GM19240 (cell line): ENCODE measurements at regions not wholly inside any gene's neighbourhood (a gene's known extent, or its start where the extent isn't known, plus 50 kb on each side); places are given as distances from the start of the nearest gene placed in this dataset.

Source experiments
- DNase-seq: peaks from one replicate; pipeline ENCODE4 v3.0.0; 2011; ENCODE audit warnings: low spot score; ENCODE audit not compliant: insufficient read length

DNA sequence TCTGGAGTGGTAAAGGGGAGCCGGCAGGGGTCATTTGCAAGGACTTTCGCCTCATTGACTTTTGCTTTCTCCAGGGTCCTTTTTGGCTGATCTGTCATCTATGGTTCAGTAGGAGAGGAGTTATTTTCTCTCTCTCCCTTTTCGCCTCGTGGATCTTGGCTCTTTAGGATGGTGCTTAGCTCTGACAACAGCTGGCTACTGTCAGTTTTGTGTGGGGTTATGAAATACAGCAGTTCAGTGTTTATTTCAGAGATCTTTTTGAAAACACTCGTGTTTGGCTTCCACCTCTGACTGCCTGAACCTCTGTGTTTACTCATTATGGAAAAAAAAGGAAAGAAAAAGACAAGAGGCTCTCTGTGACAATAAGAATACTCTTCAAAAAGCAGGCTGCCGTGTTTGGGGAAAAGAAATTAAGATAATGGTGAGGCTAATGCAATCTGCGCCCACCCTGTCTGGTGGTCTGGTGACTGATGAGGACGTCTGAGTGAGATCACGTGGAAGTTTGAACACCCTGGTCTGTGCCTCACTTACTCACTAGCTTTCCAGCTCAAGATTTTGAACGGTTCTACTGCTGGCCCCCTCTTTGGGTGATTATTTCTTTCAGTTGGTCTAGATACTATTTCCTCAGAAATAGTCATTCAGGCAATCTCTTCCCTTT, 567.7 kb downstream of the CAAP1 start:
- DNase-seq: no peak

DNA sequence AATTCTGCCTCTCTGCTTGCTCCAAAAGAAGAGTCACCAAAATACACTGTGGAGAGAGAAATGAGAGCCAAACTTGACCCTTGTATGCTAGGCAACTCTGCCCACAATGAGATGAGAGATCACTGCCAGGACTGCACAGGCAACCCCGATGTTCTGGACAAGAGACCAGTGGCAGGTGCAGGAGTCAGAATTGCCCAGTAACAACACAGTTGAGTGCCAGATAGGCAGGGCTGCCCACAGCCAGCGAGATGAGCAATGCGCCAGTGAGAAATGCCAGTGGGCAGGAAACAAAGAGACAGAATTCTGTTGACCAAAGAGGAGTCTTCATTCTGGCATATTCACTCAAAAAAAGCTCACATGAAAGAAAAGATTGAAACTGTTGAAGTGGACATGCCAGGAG, 570.7 kb downstream of the CAAP1 start:
- no peak for DNase-seq

DNA sequence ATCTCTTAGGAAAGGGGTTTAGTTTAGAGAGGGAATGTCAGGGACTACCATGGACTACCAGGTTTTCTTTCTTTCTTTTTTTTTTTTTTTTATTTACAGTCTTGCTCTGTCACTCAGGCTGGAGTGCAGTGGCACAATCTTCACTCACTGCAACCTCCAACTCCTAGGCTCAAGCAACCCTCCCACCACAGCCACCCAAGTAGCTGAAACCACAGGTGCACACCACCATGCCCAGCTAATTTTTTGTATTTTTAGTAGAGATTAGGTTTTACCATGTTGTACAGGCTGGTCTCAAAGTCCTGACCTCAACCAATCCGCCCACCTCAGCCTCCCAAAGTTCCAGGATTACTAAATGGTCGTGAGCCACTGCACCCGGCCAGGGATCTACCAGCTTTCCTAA, 572.7 kb downstream of the CAAP1 start:
- no peak for DNase-seq

- DNase-seq: no peak
Measured at GRCh38 chr9:26313108-26313507, 579.5 kb downstream of the CAAP1 start.

GRCh38 chr9:26311463-26311995, 581.1 kb downstream of the CAAP1 start:
- DNase-seq: no peak

- DNase-seq: no peak
Measured at GRCh38 chr9:26310294-26310693, 582.3 kb downstream of the CAAP1 start.

GRCh38 chr9:26308328-26308727, 584.3 kb downstream of the CAAP1 start:
- no peak for DNase-seq

DNA sequence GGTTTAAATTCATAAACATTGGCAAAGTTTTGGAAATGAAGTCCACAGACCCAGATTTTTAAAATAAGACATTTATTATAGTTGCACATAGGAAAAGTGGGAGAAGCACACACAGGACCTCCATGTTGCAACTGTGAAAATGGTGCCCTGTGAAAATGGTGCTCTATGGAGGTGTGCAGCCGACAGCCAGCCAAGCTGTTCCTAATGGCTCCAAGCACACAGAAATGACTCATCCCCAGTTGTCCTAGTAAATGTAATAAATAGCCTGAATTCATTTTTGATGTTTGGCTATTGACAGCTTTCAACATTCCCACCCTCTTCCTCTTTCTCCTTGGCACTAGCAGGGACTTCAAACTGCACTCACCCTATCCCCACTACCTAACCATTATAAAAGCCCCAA, 590.9 kb downstream of the CAAP1 start:
- no peak for DNase-seq

GRCh38 chr9:26301046-26301445, 591.6 kb downstream of the CAAP1 start:
- no peak for DNase-seq

DNA sequence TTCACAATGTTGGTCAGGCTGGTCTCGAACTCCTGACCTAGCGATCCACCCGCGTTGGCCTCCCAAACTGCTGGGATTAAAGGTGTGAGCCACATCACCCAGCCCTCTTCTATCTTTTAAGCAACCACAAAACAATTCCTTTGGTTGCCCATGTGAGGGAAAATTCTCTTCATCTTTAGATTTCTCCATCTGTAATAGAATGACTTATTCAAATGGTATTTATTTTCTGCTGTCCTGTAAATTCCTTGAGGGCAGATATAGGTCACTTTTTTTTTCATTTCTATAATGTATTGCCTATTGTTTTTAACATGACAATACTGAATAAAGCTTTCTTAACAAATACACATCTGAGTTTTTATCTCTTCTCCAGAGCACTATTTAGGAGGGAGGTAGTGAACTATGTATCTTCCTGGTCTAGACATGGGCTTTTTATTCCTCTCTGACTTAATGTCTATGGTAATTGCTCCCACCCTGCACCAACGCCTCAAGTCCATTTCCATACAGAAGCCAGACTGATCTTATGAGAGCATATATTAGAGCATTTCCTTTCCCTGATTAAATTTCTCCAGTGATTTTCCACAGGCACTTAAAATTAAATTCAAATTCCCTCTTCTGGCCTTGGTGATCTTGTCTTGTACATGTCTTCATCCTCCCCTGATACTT, 595.6 kb downstream of the CAAP1 start:
- DNase-seq: no peak

DNA sequence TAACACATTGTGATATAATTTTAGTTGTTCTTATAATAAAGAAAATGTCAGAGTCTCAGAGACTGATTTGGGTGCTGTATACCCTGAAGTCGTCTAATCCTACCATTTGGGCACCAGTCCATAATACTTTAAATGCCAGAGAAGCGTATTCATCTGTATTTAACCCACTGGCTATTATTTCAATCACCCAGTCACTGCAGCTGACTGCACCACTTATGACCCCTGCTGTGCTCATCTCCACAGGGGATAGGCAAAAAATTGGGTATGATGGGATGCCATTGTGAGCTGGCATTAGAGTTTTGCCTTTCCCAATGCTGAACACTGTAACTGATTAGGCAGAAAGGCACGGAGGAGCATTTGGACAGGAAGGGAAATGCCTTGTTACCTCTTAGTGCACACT, 599.7 kb downstream of the CAAP1 start:
- DNase-seq: no peak

- no peak for DNase-seq
Measured at GRCh38 chr9:26271495-26272122, 593.4 kb upstream of the TUSC1 start.

DNA sequence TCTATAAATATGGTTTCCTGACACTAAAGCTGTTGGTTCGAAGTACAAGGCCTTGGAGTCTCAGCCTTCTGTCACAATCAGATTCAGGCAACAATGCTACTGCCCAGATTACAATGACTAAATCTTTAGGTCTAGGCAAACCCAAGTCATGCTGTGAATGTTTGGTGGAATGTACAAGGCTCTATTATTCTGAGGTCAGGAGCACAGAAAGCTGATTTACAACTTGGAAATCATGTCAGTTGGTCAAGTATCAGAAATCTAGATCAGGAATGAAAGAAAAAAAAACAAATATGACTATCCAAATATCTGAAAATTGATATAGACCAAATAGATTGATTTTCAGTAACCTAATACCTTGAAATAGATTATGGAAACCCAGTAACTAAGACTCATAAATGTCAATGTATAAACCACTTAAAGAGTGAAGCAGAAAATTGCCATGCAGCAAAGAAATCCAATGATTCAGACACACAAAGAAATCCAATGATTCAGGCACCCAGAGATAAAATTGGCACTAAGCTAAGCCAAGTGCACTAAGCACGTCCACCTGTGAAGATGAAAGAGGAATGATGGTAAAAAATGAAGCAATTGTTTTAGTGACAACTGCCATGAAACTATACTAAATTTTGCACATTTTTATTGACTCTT, 588.0 kb upstream of the TUSC1 start:
- DNase-seq: no peak

DNA sequence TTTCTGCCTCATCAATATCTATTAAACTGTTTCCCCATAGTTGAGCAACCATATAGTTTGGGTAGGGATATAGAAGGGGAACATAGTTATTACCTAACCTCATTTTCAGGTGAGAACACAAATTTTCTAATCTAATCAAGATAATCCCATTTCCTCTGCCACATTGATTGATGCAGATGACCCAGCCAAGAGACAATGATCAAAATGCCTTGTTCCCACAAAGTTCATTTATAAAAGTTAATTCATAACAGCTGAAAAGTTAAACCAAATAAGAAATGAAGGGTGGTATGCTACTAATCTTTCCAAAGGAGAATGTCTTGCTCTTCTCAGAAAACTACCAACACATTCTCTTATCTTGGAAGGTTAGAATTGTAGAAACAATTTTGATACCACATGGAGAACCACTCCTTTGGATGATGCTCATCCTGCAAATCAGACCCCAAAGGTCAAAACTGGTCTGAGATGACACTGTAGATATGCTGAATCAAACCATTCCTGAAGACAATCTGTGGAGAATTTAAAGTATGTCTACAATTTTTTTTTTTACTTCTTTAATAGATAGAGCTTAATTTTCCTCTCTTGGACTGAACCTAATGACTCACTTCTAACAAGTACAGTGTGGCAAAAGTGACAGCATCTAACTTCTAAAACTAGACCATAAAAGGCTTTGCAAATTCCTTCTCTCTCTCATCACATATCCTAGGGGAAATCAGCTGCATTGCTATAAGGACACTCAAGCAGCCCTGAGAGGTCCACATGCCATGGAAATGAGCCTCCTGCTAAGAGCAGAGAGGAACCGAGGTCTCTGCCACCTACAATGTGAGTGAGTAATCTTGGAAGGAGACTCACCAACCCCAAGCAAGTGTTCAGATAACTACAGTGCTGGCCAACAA, 586.7 kb upstream of the TUSC1 start:
- DNase-seq: no peak

DNA sequence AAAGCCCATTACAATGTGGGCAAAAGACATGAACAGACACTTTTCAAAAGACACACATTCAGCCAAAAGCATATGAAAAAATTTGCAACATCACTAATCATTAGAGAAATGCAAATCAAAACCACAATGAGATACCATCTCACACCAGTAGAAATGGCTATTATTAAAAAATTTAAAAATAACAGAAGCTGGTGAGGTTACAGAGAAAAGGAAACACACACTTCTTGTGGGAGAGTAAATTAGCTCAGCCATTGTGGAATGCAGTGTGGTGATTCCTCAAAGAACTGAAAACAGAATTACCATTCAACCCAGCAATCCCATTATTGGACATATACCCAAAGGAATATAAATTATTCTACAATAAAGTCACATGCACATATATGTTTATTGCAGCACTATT, 585.2 kb upstream of the TUSC1 start:
- DNase-seq: no peak

GRCh38 chr9:26262421-26263107, 584.3 kb upstream of the TUSC1 start:
- DNase-seq: no peak

- DNase-seq: no peak
Measured at GRCh38 chr9:26261503-26262330, 583.5 kb upstream of the TUSC1 start.

DNA sequence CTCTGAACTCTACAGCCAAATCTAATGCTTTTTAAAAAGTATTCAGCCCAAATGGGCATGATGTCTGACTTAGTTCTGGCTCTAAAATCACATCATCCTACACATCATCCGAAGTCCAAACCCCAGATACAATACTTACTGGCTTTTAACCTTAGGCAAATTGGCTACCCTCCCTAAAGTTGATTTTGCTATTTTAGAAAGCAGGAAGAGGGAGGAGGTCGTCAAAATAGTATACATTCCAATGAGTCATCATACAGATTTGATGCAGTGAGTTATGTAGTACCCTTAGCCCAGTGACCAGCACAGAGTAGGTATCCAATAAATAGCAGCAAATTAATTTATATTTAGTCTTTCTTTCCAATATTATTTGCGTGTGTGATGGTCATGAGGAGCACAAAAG, 582.0 kb upstream of the TUSC1 start:
- DNase-seq: no peak

DNA sequence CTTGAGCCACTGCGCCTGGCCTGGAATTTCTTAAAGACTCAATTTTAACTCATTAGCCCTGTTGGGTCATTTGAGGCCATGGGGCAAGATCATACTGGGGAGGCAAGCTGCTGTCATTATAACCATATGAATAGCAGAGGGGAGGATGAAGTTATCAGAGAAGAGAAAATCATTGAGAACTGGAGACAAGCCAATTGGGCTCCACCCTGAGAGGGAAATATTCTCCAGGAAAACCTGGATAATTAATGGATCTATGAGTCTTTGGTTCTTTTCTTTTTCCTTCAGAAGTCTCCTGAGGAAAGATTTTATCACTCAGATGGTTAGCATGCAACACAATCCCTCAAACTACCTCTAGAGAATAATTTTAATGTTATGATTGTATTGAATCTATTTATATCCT, 569.6 kb upstream of the TUSC1 start:
- no peak for DNase-seq
